ENCODE measurements at regions not wholly inside any gene's neighbourhood (a gene's known extent, or its start where the extent isn't known, plus 50 kb on each side); places are given as distances from the start of the nearest gene placed in this dataset.

- TF ChIP-seq CTCF (conservative IDR thresholded peaks at IDR 0.05; ENCODE audit: low read depth, low read length) (no peak), EZH2 (IDR thresholded peaks at IDR 0.05; ENCODE audit: low read length, unreplicated experiment) (no peak)
These were observed 691.9 kb upstream of the SOX9 start for GRCh38 chr17:71428897-71429296.
